KG1 (cell line): ENCODE measurements at regions not wholly inside any gene's neighbourhood (a gene's known extent, or its start where the extent isn't known, plus 50 kb on each side); places are given as distances from the start of the nearest gene placed in this dataset.
"Not testable (repeated sequence)": the region's sequence is repeated elsewhere in the genome, so short reads cannot be mapped to it uniquely, and the experiment has no call there.

Source experiments
- DNase-seq: peaks from one replicate; lab custom pipeline; 2025; lab: John Stamatoyannopoulos, UW

DNA sequence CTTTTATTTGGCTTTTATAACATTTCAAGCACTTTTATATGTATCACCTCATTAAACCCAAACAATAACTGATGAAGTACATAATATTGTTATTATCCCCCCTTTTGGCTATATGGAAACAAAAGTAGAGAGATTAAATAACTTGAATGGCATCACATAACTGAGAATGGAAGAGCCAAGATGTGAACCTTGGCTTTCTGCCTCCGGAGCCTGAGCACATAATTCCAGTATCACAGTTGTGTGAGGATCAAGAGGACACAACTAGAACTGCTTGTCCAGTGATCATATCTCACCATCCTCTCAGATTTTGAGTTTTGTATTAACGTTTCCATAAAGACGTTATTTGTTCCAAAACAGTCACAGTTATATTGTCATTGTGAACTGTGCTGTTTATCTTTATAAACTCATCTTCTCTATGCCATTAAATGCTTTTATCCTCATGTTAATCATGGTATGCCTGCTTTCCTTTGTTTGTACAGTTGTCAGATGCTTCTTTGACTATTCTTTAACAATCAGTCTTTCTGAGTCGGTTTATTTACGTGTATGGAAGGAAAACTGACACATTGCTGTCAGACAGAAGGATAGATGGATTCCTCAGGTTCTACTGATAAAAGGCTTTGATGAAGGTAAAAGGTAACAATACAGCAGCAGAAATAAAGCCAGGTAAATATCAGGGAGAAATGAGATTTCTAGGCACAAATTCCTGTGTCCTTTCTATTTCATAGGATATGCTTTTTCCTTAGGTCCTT lies 92.0 kb upstream of the FAM13C start:
- DNase-seq: no peak

DNA sequence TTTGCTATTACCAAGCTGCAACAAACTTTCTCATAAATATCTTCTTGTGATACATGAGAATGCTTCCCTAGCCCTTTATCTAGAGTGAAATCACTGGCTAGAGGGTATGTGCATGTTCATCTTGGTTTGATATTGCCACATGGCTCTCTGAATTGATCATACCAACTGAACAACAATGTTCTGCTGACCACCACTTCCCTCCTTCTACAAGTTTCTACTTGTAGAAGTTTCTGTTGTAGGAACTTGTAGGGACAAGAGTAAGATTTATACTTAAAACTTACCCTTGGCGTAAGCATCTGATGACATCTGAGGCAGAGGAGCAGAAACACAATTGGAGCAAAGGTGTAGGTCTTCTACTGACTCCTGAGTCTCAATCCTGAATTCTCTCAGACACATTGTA lies 86.3 kb upstream of the FAM13C start:
- DNase-seq: no peak

DNA sequence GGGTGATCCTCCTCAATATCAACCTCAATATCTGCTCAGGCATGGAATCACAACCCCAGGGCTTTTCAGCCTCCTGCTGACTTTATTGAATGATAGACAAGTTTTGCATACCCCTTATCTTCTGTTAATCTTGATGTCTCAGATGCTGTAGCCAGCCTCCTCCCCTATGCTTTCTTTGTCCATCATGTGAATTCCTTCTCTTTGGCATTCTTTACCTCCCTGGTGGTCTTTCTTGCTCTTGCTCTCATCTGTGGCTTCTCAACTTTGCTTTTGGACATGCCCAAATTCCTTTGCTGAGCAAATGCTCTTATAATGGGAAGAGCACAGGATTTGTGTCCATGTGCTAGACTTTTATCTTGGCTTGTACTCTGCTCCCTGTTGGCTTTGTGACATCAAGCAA lies 73.4 kb upstream of the FAM13C start:
- no peak for DNase-seq

DNA sequence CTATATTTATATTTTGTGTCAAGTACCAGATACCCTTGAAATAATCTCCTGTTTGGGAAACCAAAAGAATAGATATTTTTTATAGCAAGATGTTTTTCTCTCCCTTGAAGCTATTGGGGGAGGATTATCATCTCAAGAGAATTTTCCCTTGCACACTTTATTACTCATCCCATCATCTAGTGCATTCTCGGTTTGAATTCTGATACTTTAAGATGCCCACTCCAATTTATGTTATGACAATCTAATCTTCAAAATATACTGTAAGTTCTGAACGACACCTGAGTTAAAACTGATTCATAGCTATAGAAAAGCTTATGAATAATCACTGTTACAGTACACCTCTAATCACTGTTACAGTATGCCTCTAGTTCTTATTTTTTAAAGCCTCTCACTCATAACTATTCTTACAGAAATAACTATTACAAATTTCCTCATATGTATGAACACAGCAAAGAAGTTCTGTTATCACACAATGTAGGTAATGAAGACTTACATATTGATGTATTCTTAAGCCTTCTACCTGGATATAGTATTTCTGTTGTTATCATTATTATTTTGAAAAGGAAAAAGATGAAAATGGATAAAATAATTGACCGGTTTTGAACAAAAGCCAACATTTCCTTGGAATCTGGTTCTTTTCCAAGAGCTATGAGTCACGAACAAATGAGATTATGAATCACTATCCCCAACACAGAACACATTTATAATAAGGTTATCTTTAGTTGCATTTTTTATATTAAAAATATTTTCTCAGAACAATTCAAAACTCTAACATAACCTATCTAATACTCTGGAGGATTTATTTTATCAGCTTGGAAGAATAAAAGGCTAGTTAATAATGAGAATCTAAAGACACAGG lies 72.3 kb upstream of the FAM13C start:
- no peak for DNase-seq

DNA sequence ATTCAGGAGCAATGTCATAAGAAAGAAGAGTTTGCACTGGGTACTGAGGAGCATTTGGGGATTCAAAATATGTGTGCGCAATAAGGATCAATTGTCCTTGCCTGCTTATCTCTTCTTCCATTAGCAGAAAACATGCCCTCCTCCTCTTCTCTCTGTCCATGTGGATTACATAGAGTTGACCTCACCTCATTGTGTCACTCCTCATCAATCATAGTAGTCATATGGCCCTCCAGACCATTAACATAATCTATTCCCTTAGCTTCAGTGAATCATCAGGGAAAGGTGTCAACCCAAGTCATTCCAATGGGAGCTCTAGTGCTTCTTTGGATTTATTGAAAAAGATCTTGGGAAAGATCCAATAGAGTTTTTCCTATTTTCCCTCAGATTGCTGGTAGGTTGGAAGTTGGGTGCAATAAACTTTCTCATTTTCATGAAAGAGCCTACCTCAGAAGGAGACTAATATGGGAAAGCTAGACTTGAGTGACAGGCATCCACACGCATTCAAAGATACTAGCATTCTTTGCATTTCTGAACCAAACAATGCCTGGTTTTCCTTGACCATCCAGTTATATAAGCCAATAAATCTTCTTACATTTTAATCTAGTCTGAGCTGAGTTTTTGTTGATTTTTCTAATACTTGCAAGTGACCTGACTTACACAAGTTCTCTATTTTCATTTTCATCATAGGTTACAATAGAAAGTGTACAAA lies 71.5 kb upstream of the FAM13C start:
- DNase-seq: no peak

DNA sequence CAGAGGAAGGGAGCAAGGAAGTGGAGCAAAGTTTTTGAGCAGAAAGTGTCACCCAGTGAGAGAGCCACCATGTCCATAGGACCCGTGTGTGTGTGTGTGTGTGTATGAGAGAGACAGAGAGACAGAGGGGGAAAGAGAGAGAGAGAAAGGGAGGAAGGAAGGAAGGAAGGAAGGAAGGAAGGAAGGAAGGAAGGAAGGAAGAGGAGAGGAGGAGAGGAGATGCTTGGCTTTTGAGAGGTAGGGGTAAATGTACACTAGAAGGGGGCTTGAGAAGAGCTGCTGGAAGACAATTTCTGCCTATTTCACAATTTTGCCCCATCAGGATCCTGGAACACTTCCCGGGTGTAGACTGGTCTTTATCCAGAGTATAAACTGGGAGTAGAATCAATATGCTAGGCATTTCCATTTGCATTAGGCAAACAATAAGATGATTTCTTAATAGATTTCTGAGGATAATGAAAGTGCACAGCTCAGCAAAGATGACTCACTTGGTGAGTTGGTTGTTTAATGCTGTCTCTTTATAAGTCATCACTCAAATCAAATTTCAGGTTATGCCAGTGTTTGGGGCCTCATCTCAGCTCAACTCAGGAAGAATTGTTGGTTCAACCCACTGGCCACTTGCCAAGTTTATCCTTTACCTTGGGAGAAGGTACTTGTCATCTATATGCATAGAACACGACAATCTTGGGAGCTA lies 70.0 kb upstream of the FAM13C start:
- no peak for DNase-seq

DNA sequence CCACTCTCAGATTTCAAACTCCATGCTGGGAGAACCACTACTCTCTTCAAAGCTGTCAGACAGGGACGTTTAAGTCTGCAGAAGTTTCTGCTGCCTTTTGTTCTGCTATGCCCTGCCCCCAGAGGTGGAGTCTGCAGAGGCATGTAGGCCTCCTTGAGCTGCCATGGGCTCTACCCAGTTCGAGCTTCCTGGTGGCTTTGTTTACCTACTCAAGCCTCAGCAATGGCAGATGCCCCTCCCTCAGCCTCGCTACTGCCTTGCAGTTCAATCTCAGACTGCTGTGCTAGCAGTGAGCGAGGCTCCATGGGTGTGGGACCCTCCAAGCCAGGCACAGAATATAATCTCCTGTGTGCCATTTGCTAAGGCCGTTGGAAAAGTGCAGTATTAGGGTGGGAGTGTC lies 51.4 kb upstream of the FAM13C start:
- not testable (repeated sequence) for DNase-seq
